NCI-H128 (cell line): ENCODE measurements at regions not wholly inside any gene's neighbourhood (a gene's known extent, or its start where the extent isn't known, plus 50 kb on each side); places are given as distances from the start of the nearest gene placed in this dataset.

Experiments
- DNase-seq: peaks from one replicate; lab custom pipeline; 2025; ENCODE audit not compliant: unreplicated experiment; lab: John Stamatoyannopoulos, UW

DNA sequence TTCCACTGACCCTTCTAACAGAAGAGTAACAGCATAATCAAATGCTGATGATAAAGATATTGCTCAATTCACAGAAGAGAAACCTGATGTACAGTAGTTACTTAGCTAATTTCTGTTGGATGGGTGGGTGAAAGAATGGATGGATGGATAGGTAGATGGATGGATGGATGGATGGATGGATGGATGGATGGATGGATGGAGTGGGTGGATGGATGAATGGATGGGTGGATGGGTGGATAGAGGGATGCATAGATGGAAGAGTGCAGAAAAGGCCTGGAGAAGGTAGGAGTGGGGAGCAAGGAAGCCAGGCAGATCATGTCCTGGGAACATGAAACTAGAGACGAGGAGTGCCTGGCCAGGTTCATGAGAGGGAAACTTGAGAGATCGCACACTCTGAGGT lies 520.9 kb downstream of the BCL11B start:
- no peak for DNase-seq

DNA sequence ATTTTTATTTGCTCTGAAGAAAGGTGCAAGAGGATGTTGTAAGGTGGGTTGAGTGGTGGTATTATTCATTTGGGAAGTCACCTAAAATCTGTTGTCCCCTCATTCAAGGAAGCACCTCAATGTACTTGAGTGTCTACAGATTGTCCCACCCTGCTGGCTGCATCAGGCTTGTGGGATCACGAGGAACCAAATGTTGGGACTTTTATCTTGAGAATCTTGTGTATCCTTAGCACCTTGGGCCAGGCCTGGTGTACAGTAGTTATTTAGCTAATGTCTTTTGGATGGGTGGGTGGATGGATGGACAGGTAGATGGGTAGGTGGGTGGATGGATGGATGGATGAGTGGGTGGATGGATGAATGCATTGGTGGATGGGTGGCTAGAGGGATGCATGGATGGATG lies 519.3 kb downstream of the BCL11B start:
- DNase-seq = no peak

GRCh38 chr14:98754343-98755020 lies 517.5 kb downstream of the BCL11B start:
- DNase-seq = no peak

DNA sequence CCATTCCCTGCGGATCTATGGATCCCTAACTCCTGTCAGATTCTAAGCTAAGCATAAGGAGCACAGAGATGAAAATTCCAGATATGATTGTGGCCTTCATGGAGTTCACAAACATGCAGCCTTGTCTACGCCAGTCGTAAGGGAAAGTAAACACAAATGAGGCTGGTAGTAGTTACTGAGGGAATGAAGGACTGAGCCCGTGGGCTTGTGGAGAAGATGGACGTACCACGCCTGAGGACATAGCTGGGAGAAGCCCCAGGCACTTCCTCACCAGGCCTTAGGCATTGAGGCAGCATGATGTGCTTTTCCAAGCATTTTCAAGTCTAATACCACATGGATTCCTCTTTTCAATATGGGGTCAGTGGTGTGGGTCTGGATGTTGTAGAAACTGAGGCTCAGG lies 515.2 kb downstream of the BCL11B start:
- no peak for DNase-seq

DNA sequence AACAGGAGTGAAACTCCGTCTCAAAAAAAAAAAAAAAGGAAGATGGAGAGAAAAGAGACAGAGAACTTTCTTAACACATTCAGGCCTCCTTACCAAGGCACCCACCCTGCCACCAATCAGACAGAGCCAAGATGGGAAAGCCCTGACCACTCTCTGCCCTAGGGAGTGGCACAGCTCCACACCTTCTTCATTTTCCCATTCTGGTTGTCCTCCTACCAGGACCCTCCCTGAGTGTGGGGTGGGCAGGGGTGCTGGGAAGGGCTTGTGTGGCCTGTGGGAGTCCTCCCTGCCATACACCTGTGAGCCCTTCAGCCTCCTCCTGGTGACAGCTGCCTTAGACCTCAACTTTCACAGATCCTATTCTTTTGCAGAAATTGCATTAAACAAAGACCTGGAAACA lies 513.6 kb downstream of the BCL11B start:
- DNase-seq = no peak

GRCh38 chr14:98761993-98762392 lies 510.0 kb downstream of the BCL11B start:
- no peak for DNase-seq

DNA sequence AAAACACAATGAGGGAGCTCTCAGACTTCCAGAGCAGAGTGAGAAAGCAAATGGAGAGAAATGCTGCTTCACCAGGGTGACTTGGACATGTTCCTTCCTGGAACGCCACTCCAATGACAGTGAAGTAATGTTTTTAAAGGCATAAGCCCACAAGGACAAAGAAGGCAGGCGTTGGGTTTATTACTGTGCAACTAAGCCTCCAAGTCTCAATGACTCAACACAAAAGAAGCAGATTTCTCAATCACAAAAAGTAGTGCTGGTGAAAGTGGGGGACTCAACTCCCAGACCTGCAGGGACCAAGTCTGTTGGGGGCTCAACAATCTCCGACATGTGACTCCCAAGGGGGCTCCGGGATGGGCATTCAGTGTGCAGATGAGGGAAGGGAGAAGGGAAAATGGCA lies 505.2 kb downstream of the BCL11B start:
- DNase-seq = no peak

- DNase-seq = no peak
These were observed 502.7 kb downstream of the BCL11B start for GRCh38 chr14:98769326-98769725.

DNA sequence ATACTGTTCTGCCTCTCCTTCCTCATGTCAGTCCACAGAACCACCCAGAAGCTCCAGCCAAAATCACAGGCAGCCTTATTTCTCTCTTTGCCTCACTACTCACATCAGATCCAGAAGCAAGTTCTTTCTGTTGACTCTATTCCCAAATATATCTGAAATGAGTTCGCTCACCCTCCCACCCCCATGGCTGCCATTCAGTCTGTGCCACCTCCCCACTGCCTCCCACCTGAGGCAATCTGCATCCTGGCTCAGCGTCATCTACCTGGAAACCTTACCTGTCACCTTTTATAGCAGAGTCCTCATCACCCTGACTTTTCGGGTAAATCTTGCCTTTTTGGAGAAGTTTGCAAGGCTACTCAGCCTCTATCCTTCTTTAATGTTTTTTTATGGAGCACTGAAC lies 501.8 kb downstream of the BCL11B start:
- DNase-seq = no peak

GRCh38 chr14:98773814-98774213 lies 498.2 kb downstream of the BCL11B start:
- no peak for DNase-seq

DNA sequence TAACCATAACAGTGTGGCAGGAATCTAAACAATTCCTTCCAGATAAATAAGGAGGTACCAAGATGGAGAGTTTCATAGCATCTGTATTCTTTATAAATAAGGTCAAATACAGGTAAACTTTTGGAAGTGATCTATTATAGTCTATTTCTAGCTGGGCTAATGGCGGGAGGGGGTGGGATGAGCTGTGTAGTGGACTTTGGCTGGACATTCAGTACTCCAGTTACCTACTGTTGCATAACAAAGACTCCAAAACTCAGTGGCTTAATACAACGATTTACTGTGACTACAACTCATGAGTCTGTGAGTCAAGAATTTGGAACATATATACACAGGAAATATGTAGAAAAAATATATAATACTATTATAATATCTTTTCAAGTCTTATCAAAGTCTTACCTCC lies 496.1 kb downstream of the BCL11B start:
- no peak for DNase-seq

GRCh38 chr14:98782062-98782461 lies 489.9 kb downstream of the BCL11B start:
- DNase-seq = no peak

GRCh38 chr14:98785578-98785977 lies 486.4 kb downstream of the BCL11B start:
- no peak for DNase-seq

DNA sequence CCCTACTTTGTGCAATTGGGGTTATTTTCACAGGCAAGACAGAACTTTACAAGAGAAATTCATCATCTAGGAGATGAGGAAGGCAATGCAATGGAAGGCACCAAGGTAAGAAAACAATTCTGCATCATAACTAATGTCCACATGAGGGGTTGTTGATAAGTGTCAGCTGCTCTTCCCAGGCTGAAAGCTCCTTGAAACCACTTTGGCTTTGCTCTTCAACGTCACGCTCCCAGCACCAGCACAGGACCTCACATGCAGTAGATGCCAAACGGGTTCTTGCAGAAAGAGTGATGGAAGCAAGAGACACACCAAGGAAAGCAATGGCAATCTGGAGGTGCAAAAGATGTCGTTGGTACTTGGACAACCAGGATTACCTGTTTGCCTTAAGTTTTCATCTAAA lies 485.5 kb downstream of the BCL11B start:
- no peak for DNase-seq

- no peak for DNase-seq
These were observed 480.3 kb downstream of the BCL11B start for GRCh38 chr14:98791661-98792060.

GRCh38 chr14:98792171-98792570 lies 479.8 kb downstream of the BCL11B start:
- DNase-seq = no peak

DNA sequence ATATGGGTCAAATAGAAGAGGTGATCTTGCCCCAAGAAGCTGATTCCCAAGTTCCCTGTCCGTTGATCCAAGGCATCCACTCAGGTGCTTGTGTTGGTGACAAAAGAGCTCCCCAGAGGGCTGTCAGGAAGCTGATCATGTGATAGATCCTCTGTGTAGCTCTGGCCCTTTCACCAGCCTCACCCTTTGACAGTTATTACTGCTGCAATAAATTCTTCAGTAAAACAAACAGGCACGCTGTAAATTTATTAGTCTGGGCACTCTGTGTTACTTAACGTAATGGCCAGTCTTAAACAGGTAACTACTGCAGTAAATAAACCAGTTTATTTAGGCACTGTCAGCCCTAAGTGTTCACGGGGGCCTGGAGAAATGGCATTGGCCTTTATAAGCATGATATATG lies 473.9 kb downstream of the BCL11B start:
- DNase-seq = peak; percentile 19

- DNase-seq = no peak
These were observed 472.1 kb downstream of the BCL11B start for GRCh38 chr14:98799891-98800290.

GRCh38 chr14:98802044-98802443 lies 470.0 kb downstream of the BCL11B start:
- DNase-seq = no peak

GRCh38 chr14:98803196-98803595 lies 468.8 kb downstream of the BCL11B start:
- DNase-seq = no peak

DNA sequence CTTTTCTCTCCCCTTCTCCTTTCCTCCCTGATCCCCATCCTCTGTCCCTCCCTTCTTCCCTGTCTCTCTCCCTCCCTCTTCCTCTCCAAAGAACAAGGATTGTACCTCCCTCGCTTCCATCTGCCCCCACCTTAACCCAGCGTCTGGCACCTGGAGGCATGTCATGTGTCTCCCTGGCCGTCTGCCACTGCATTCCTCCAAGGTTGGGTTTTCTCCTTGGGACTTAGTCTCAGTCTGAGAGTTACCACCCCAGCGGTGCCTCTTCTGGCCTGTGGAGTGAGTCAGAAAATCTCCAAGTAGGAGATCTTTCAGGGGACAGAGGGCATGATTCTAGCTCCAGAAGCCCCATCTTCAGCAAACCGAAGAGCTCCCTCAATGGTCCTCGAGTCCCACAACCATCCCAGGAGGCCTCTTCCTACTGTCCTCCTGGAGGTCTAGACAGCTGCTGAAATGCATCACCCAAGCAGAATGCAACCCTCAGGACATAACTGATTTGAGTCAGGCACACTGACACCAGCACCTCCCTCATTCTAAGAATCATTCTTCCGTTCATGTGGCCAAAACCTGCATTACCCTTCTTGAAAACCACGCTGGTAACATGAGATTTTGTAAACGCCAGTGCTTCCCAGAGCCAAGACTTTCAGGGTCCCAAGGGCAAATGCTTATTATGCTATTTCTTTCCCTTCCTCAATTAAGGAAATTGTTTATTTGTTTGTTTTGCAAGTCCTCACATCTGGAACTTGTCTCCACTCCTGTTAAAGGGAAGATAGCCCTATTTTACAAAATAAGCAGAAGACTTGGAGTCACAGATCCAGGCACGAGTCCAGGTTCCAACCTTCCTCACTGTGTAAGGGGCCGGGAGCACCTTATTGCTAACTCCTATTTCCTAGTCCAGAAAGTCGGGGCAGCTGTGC lies 463.2 kb downstream of the BCL11B start:
- no peak for DNase-seq

DNA sequence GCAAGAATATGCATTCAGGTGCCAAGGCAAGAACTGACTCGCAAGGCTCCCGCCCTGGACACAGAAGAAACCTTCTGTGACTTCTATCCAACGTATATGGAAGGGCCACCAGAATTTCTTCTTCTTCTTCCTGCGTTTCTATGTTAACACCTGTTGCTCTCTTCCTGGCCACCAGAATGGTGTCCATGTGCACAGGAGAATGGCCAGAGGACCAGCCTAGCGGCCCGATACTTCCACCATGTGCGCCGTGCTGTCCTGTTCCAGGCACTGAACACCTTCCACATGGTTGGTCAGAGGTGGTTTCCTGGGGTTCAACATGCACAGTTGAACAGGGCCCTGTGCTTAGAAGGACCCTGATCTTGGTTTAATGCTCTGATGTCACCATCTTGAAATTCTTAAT lies 455.8 kb downstream of the BCL11B start:
- DNase-seq = no peak
